HEK293 (cell line): ENCODE measurements at regions not wholly inside any gene's neighbourhood (a gene's known extent, or its start where the extent isn't known, plus 50 kb on each side); places are given as distances from the start of the nearest gene placed in this dataset.
A peak's percentile ranks its signal among the peaks of the same experiment; 100 is the strongest.

Experiments used
- GLI4 ChIP-seq: fragments of 450-650 bp; formaldehyde crosslinking; IDR thresholded peaks from 2 replicates; pipeline ENCODE4 v1.5.1; 2016; ENCODE audit warnings: missing biosample characterization, missing genetic modification characterization
- GLIS2 ChIP-seq: fragments of 450-650 bp; formaldehyde crosslinking; IDR thresholded peaks from 2 replicates; pipeline ENCODE4 v1.5.1; 2016; ENCODE audit warnings: missing biosample characterization, missing genetic modification characterization
- KLF10 ChIP-seq: fragments of 450-650 bp; IDR thresholded peaks from 2 replicates; pipeline ENCODE4 v1.5.1; 2018; ENCODE audit warnings: missing biosample characterization, mild to moderate bottlenecking, missing genetic modification characterization
- KLF8 ChIP-seq: fragments of 450-650 bp; formaldehyde crosslinking; IDR thresholded peaks from 2 replicates; pipeline ENCODE4 v1.5.1; 2016; ENCODE audit warnings: missing biosample characterization, missing genetic modification characterization
- SETDB1 ChIP-seq: IDR thresholded peaks from one replicate; pipeline ENCODE4 v1.6.1; 2017; ENCODE audit warnings: mild to moderate bottlenecking, low read length, moderate library complexity, mixed read lengths; ENCODE audit not compliant: insufficient read length
- ZBTB21 ChIP-seq: fragments of 450-650 bp; formaldehyde crosslinking; IDR thresholded peaks from 2 replicates; pipeline ENCODE4 v1.5.1; 2017; ENCODE audit warnings: missing biosample characterization, missing genetic modification characterization
- ZFP37 ChIP-seq: fragments of 450-650 bp; formaldehyde crosslinking; IDR thresholded peaks from 2 replicates; pipeline ENCODE4 v1.5.1; 2016; ENCODE audit warnings: missing biosample characterization, missing genetic modification characterization
- ZNF24 ChIP-seq: fragments of 450-650 bp; formaldehyde crosslinking; IDR thresholded peaks from 2 replicates; pipeline ENCODE4 v1.5.1; 2016; ENCODE audit warnings: missing biosample characterization, missing genetic modification characterization
- ZNF426 ChIP-seq: fragments of 450-650 bp; formaldehyde crosslinking; IDR thresholded peaks from 2 replicates; pipeline ENCODE4 v1.5.1; 2017; ENCODE audit warnings: missing biosample characterization, missing genetic modification characterization, mild to moderate bottlenecking, inconsistent platforms, moderate library complexity
- ZNF48 ChIP-seq: fragments of 450-650 bp; formaldehyde crosslinking; IDR thresholded peaks from 2 replicates; pipeline ENCODE4 v1.5.1; 2016; ENCODE audit warnings: missing biosample characterization, missing genetic modification characterization
- ZNF501 ChIP-seq: fragments of 450-650 bp; formaldehyde crosslinking; IDR thresholded peaks from 2 replicates; pipeline ENCODE4 v1.5.1; 2016; ENCODE audit warnings: missing biosample characterization, missing genetic modification characterization
- ZNF561 ChIP-seq: fragments of 450-650 bp; IDR thresholded peaks from 2 replicates; pipeline ENCODE4 v1.5.1; 2018; ENCODE audit warnings: missing biosample characterization, missing genetic modification characterization, borderline replicate concordance
- ZNF610 ChIP-seq: fragments of 450-650 bp; formaldehyde crosslinking; IDR thresholded peaks from 2 replicates; pipeline ENCODE4 v1.5.1; 2016; ENCODE audit warnings: missing biosample characterization, missing genetic modification characterization, borderline replicate concordance
- ZNF624 ChIP-seq: fragments of 450-650 bp; formaldehyde crosslinking; IDR thresholded peaks from 2 replicates; pipeline ENCODE4 v1.5.1; 2017; ENCODE audit warnings: missing biosample characterization, missing genetic modification characterization
- ZNF654 ChIP-seq: fragments of 450-650 bp; formaldehyde crosslinking; IDR thresholded peaks from 2 replicates; pipeline ENCODE4 v1.5.1; 2016; ENCODE audit warnings: low read depth, missing biosample characterization, missing genetic modification characterization
- ZNF660 ChIP-seq: fragments of 450-650 bp; IDR thresholded peaks from 2 replicates; pipeline ENCODE4 v1.5.1; 2018; ENCODE audit warnings: missing biosample characterization, mild to moderate bottlenecking, missing genetic modification characterization
- ZNF843 ChIP-seq: fragments of 450-650 bp; formaldehyde crosslinking; IDR thresholded peaks from 2 replicates; pipeline ENCODE4 v1.5.1; 2016; ENCODE audit warnings: missing biosample characterization, missing genetic modification characterization
- ZSCAN30 ChIP-seq: fragments of 450-650 bp; IDR thresholded peaks from 2 replicates; pipeline ENCODE4 v1.5.1; 2018; ENCODE audit warnings: missing biosample characterization, mild to moderate bottlenecking, missing genetic modification characterization, moderate library complexity
- TF ChIP-seq, protein P1 (sequence below): fragments of 450-650 bp; formaldehyde crosslinking; IDR thresholded peaks from 2 replicates; pipeline ENCODE4 v1.5.1; 2016; ENCODE audit warnings: missing biosample characterization, missing genetic modification characterization
- TF ChIP-seq, protein P2 (sequence below): fragments of 450-650 bp; formaldehyde crosslinking; IDR thresholded peaks from 2 replicates; pipeline ENCODE4; 2016; ENCODE audit warnings: missing biosample characterization, missing genetic modification characterization
- TF ChIP-seq, protein P3 (sequence below): fragments of 450-650 bp; formaldehyde crosslinking; conservative IDR thresholded peaks from 2 replicates; pipeline ENCODE4 v1.5.1; 2016; ENCODE audit warnings: low read depth, missing biosample characterization, missing genetic modification characterization
- TF ChIP-seq, protein P4 (sequence below): fragments of 450-650 bp; formaldehyde crosslinking; IDR thresholded peaks from 2 replicates; pipeline ENCODE4 v1.5.1; 2016; ENCODE audit warnings: missing biosample characterization, missing genetic modification characterization
- TF ChIP-seq, protein P5 (sequence below): fragments of 450-650 bp; formaldehyde crosslinking; IDR thresholded peaks from 2 replicates; pipeline ENCODE4 v1.5.1; 2016; ENCODE audit warnings: missing biosample characterization, missing genetic modification characterization
- TF ChIP-seq, protein P6 (sequence below): fragments of 450-650 bp; formaldehyde crosslinking; IDR thresholded peaks from 2 replicates; pipeline ENCODE4 v1.5.1; 2017; ENCODE audit warnings: missing biosample characterization, missing genetic modification characterization
- TF ChIP-seq, protein P7 (sequence below): sonication (generic); formaldehyde crosslinking; IDR thresholded peaks from 2 replicates; pipeline ENCODE4 v1.8.1; 2022; ENCODE audit warnings: mild to moderate bottlenecking, moderate library complexity, missing genetic modification reagents

DNA sequence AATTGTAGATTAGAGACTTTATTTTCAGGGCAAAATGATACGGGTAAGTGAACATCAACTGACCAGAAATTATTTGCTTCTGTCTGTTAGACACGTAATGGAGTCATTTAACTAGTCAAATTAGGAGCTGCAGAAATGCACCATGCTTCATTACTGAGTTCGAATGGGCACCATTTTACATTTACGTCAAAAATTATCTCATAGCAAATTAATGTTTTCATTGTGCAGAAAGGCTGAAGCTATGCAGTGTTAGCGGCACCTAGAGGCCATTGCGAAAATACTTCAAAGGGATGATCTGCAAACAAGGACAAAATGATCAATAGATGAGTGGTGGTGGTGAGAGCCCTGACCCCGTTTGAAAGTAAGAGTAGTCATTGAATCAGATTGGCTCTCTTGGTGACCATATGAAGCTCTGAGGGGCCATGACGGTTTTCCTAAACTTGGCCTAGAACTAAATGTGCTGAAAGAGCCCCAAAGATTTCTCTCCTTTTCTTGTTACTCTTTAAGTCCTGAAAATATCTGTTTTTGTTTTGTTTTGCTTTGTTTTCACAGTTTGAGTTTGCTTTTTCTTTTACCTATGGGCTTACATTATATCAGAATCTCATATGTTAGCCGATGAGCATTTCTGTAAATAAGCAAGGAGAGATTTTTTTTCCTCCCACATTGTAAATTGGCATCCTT lies 277.9 kb downstream of the ZNF536 start (continued):
- TF ChIP-seq, protein P1, sequence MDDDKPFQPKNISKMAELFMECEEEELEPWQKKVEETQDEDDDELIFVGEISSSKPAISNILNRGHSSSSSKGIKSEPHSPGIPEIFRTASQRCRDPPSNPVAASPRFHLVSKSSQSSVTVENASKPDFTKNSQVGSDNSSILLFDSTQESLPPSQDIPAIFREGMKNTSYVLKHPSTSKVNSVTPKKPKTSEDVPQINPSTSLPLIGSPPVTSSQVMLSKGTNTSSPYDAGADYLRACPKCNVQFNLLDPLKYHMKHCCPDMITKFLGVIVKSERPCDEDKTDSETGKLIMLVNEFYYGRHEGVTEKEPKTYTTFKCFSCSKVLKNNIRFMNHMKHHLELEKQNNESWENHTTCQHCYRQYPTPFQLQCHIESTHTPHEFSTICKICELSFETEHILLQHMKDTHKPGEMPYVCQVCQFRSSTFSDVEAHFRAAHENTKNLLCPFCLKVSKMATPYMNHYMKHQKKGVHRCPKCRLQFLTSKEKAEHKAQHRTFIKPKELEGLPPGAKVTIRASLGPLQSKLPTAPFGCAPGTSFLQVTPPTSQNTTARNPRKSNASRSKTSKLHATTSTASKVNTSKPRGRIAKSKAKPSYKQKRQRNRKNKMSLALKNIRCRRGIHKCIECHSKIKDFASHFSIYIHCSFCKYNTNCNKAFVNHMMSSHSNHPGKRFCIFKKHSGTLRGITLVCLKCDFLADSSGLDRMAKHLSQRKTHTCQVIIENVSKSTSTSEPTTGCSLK (tag by site-specific recombination): no peak
- TF ChIP-seq GLI4 (tag by site-specific recombination) (no peak), ZNF426 (tag by site-specific recombination) (no peak), ZNF24 (tag by site-specific recombination) (peak; percentile 82), ZNF660 (peak; percentile 89), ZNF610 (tag by site-specific recombination) (no peak), ZSCAN30 (tag by site-specific recombination) (peak; percentile 88), ZNF561 (tag by site-specific recombination) (0 out of 2 replicates have a peak, but pooled peaks have one; percentile 53), KLF10 (peak; percentile 45; the same call in 1 of the 2 replicates), GLIS2 (tag by site-specific recombination) (no peak), KLF8 (peak; percentile 30; the same call in 1 of the 2 replicates), ZNF843 (tag by site-specific recombination) (no peak), SETDB1 (no peak), ZFP37 (tag by site-specific recombination) (0 out of 2 replicates have a peak, but pooled peaks have one; percentile 65), ZBTB21 (tag by site-specific recombination) (peak; percentile 90), ZNF624 (tag by site-specific recombination) (no peak), ZNF654 (tag by site-specific recombination) (peak; percentile 99), ZNF48 (no peak), ZNF501 (tag by site-specific recombination) (0 out of 2 replicates have a peak, but pooled peaks have one; percentile 38)
- TF ChIP-seq, protein P2, sequence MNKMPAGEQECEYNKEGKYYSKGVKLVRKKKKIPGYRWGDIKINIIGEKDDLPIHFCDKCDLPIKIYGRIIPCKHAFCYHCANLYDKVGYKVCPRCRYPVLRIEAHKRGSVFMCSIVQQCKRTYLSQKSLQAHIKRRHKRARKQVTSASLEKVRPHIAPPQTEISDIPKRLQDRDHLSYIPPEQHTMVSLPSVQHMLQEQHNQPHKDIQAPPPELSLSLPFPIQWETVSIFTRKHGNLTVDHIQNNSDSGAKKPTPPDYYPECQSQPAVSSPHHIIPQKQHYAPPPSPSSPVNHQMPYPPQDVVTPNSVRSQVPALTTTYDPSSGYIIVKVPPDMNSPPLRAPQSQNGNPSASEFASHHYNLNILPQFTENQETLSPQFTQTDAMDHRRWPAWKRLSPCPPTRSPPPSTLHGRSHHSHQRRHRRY (tag by site-specific recombination): no peak
- TF ChIP-seq, protein P3, sequence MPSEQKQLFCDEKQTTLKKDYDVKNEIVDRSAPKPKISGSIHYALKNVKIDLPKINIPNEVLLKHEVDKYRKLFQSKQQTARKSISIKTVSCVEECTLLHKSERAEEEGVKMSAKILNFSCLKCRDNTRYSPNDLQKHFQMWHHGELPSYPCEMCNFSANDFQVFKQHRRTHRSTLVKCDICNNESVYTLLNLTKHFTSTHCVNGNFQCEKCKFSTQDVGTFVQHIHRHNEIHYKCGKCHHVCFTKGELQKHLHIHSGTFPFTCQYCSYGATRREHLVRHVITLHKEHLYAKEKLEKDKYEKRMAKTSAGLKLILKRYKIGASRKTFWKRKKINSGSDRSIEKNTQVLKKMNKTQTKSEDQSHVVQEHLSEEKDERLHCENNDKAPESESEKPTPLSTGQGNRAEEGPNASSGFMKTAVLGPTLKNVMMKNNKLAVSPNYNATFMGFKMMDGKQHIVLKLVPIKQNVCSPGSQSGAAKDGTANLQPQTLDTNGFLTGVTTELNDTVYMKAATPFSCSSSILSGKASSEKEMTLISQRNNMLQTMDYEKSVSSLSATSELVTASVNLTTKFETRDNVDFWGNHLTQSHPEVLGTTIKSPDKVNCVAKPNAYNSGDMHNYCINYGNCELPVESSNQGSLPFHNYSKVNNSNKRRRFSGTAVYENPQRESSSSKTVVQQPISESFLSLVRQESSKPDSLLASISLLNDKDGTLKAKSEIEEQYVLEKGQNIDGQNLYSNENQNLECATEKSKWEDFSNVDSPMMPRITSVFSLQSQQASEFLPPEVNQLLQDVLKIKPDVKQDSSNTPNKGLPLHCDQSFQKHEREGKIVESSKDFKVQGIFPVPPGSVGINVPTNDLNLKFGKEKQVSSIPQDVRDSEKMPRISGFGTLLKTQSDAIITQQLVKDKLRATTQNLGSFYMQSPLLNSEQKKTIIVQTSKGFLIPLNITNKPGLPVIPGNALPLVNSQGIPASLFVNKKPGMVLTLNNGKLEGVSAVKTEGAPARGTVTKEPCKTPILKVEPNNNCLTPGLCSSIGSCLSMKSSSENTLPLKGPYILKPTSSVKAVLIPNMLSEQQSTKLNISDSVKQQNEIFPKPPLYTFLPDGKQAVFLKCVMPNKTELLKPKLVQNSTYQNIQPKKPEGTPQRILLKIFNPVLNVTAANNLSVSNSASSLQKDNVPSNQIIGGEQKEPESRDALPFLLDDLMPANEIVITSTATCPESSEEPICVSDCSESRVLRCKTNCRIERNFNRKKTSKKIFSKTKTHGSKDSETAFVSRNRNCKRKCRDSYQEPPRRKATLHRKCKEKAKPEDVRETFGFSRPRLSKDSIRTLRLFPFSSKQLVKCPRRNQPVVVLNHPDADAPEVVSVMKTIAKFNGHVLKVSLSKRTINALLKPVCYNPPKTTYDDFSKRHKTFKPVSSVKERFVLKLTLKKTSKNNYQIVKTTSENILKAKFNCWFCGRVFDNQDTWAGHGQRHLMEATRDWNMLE (tag by site-specific recombination): peak; percentile 36
- TF ChIP-seq, protein P4, sequence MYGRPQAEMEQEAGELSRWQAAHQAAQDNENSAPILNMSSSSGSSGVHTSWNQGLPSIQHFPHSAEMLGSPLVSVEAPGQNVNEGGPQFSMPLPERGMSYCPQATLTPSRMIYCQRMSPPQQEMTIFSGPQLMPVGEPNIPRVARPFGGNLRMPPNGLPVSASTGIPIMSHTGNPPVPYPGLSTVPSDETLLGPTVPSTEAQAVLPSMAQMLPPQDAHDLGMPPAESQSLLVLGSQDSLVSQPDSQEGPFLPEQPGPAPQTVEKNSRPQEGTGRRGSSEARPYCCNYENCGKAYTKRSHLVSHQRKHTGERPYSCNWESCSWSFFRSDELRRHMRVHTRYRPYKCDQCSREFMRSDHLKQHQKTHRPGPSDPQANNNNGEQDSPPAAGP (tag by site-specific recombination): peak; percentile 65; the same call in 1 of the 2 replicates
- TF ChIP-seq, protein P5, sequence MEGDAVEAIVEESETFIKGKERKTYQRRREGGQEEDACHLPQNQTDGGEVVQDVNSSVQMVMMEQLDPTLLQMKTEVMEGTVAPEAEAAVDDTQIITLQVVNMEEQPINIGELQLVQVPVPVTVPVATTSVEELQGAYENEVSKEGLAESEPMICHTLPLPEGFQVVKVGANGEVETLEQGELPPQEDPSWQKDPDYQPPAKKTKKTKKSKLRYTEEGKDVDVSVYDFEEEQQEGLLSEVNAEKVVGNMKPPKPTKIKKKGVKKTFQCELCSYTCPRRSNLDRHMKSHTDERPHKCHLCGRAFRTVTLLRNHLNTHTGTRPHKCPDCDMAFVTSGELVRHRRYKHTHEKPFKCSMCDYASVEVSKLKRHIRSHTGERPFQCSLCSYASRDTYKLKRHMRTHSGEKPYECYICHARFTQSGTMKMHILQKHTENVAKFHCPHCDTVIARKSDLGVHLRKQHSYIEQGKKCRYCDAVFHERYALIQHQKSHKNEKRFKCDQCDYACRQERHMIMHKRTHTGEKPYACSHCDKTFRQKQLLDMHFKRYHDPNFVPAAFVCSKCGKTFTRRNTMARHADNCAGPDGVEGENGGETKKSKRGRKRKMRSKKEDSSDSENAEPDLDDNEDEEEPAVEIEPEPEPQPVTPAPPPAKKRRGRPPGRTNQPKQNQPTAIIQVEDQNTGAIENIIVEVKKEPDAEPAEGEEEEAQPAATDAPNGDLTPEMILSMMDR: peak; percentile 89
- TF ChIP-seq, protein P6, sequence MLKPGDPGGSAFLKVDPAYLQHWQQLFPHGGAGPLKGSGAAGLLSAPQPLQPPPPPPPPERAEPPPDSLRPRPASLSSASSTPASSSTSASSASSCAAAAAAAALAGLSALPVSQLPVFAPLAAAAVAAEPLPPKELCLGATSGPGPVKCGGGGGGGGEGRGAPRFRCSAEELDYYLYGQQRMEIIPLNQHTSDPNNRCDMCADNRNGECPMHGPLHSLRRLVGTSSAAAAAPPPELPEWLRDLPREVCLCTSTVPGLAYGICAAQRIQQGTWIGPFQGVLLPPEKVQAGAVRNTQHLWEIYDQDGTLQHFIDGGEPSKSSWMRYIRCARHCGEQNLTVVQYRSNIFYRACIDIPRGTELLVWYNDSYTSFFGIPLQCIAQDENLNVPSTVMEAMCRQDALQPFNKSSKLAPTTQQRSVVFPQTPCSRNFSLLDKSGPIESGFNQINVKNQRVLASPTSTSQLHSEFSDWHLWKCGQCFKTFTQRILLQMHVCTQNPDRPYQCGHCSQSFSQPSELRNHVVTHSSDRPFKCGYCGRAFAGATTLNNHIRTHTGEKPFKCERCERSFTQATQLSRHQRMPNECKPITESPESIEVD (tag by site-specific recombination): peak; percentile 61; the same call in 1 of the 2 replicates
- TF ChIP-seq, protein P7, sequence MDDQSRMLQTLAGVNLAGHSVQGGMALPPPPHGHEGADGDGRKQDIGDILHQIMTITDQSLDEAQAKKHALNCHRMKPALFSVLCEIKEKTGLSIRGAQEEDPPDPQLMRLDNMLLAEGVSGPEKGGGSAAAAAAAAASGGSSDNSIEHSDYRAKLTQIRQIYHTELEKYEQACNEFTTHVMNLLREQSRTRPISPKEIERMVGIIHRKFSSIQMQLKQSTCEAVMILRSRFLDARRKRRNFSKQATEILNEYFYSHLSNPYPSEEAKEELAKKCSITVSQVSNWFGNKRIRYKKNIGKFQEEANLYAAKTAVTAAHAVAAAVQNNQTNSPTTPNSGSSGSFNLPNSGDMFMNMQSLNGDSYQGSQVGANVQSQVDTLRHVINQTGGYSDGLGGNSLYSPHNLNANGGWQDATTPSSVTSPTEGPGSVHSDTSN (CRISPR knock-in tag): no peak
